ENCODE measurements at regions not wholly inside any gene's neighbourhood (a gene's known extent, or its start where the extent isn't known, plus 50 kb on each side); places are given as distances from the start of the nearest gene placed in this dataset.

DNA sequence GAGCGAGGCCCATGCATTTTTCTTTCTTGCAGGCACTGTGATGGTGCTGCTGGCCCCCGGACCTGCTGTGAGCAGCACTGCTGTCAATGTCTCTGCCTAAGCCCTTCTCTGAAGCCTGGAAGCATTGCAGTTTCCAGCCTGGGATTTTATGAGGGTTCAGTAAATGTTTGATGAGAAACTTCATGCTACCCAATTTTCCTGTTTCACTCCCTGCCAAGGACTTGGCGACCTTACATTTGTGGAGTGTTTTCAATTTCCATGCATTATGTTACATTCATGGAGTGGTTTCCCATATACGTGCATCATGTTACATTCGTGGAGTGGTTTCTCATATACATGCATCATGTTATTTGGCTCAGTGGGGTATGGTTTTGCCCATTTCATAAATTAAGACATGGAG lies 90.7 kb upstream of the PTCH1 start:
- H3K27me3 ChIP-seq, result no peaks in the 10 kb centered on the region
- no peaks in the 10 kb centered on the region for H3K9me3 ChIP-seq
- TF ChIP-seq POLR2A (IDR thresholded peaks at IDR 0.05), result no peak
- TF ChIP-seq, protein P1, sequence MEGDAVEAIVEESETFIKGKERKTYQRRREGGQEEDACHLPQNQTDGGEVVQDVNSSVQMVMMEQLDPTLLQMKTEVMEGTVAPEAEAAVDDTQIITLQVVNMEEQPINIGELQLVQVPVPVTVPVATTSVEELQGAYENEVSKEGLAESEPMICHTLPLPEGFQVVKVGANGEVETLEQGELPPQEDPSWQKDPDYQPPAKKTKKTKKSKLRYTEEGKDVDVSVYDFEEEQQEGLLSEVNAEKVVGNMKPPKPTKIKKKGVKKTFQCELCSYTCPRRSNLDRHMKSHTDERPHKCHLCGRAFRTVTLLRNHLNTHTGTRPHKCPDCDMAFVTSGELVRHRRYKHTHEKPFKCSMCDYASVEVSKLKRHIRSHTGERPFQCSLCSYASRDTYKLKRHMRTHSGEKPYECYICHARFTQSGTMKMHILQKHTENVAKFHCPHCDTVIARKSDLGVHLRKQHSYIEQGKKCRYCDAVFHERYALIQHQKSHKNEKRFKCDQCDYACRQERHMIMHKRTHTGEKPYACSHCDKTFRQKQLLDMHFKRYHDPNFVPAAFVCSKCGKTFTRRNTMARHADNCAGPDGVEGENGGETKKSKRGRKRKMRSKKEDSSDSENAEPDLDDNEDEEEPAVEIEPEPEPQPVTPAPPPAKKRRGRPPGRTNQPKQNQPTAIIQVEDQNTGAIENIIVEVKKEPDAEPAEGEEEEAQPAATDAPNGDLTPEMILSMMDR (IDR thresholded peaks at IDR 0.05), result no peak
- H3K4me1 ChIP-seq, result no peaks in the 10 kb centered on the region
- no peaks in the 10 kb centered on the region for H3K36me3 ChIP-seq
- DNase-seq, result no peak
- 82% methylated on average over 3 of the region's 5 CpGs for WGBS (ENCODE audit: insufficient coverage, low coverage, low lambda C conversion rate, missing lambda C conversion rate)
- intact Hi-C loops (cut with DNase I), result no loop called here
- H3K4me3 ChIP-seq, result no peak overlapping the region
- no peak for ATAC-seq
- H3K27ac ChIP-seq, result no peak overlapping the region

DNA sequence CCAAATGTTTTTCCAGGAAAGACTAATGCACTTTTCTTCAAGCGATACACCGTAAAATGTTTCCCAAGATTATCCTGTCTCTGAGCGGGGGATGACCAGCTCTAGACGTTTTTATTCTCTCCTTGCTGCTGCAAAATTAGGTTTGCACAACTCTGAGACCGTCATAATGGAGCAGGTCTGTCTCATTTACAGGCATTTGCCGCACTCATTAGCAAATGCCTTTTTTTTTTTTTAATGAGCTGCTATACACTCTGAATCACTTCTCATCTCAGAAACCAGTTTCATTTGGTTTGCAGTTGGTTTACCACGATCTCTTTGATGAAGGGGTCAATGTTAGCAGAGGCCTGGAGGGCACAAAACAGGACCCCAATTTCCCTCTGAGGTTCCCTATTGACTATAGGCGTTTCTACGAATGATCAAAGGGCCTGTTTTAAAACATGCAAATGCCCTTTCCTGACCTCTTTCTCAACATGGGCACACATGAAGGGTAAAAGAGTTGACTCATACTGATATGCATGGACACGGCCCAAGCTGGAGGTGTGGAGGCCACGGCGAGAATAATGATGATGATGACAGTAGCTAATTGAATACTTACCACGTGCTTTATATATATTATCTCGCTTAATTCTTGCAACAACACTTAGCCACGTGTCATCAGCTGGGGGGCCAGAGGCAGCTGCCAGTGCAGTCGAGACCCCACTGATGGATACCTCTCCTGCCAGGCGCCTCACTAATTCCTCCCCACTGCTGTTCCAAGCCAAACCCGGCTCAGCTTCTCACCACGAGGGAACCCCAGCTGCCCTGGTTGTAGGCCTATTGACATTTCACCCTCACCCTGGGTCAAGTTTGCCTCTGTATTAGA lies 89.9 kb upstream of the PTCH1 start:
- TF ChIP-seq POLR2A (IDR thresholded peaks at IDR 0.05), result no peak
- TF ChIP-seq, protein P1 (IDR thresholded peaks at IDR 0.05), result no peak
- no peaks in the 10 kb centered on the region for H3K27me3 ChIP-seq
- H3K27ac ChIP-seq, result no peak overlapping the region
- DNase-seq, result no peak
- WGBS (ENCODE audit: insufficient coverage, low coverage, low lambda C conversion rate, missing lambda C conversion rate), result 70% methylated on average over 19 of the region's 19 CpGs
- H3K4me3 ChIP-seq, result no peak overlapping the region
- ATAC-seq, result no peak
- H3K4me1 ChIP-seq, result no peaks in the 10 kb centered on the region
- H3K9me3 ChIP-seq, result no peaks in the 10 kb centered on the region
- no peaks in the 10 kb centered on the region for H3K36me3 ChIP-seq
- intact Hi-C loops (cut with DNase I), result no loop called here

DNA sequence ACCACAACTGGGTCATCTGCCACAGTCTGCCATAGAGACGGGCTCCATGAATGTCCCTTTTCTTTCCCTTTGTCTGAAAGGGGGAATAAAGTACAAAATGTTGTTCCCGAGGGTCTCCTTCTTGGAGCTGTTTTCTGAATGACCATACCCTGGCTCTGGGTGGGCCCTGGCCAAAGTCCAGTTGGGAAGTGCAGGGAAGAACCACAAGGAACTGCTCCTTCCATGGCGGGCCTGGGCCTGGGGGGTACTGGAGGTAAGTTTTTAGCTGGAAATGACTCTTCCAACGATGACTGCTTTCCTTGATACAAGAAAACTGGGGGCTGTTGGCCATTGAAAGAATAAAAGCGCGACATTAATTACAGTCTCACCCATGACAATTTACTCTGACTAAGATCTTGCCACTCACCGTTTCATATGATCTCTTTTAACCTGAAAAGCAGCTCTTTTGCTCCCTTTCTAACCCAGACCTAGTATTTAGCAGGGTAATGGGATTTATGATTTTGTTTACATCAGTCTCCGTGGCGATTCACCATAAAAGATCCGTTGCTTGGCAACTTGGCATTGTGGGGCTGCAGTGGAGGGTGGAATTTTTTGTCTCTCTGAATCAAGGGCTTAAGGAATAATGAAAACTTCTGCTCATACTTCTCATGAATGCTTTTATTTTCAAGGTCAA lies 89.2 kb upstream of the PTCH1 start:
- no peak for TF ChIP-seq POLR2A (IDR thresholded peaks at IDR 0.05)
- TF ChIP-seq, protein P1 (IDR thresholded peaks at IDR 0.05), result no peak
- H3K36me3 ChIP-seq, result no peaks in the 10 kb centered on the region
- no peaks in the 10 kb centered on the region for H3K9me3 ChIP-seq
- no peak for ATAC-seq
- WGBS (ENCODE audit: insufficient coverage, low coverage, low lambda C conversion rate, missing lambda C conversion rate), result 80% methylated on average over 9 of the region's 10 CpGs
- DNase-seq, result no peak
- H3K4me3 ChIP-seq, result no peak overlapping the region
- no peak overlapping the region for H3K27ac ChIP-seq
- no peaks in the 10 kb centered on the region for H3K27me3 ChIP-seq
- intact Hi-C loops (cut with DNase I), result no loop called here
- H3K4me1 ChIP-seq, result no peaks in the 10 kb centered on the region

DNA sequence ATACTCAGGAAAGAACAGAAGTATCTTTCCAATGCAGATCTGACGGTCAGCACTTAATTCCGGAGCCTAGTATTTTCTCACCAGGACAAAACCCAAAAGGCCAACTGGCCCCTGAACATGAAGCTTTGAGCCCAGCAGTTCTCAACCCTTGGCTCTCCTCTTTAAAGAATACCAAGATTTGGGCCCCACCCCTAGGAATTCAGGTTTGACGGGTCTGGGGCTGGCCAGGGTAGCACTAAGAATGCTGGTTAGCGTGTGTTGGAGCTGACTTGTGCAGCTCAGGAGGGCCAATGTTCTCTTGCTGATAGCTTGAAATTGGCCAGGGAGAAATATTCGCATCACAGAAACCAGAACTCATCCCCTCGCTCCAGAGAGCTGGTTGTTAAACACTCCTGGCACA lies 88.3 kb upstream of the PTCH1 start:
- no peaks in the 10 kb centered on the region for H3K27me3 ChIP-seq
- WGBS (ENCODE audit: insufficient coverage, low coverage, low lambda C conversion rate, missing lambda C conversion rate), result 52% methylated on average over 3 of the region's 6 CpGs
- ATAC-seq (no peak), DNase-seq (no peak)
- no peak for TF ChIP-seq POLR2A (IDR thresholded peaks at IDR 0.05)
- TF ChIP-seq, protein P1 (IDR thresholded peaks at IDR 0.05), result no peak
- H3K4me3 ChIP-seq, result no peak overlapping the region
- intact Hi-C loops (cut with DNase I), result no loop called here
- no peaks in the 10 kb centered on the region for H3K9me3 ChIP-seq
- no peaks in the 10 kb centered on the region for H3K4me1 ChIP-seq
- no peaks in the 10 kb centered on the region for H3K36me3 ChIP-seq
- H3K27ac ChIP-seq, result no peak overlapping the region

Measured in right lobe of liver (tissue), 6 donors.